HG03159 (cell line): ENCODE measurements at regions not wholly inside any gene's neighbourhood (a gene's known extent, or its start where the extent isn't known, plus 50 kb on each side); places are given as distances from the start of the nearest gene placed in this dataset.

Experiments
- ATAC-seq: cut with Tn5 transposase; IDR thresholded peaks from one replicate; pipeline ENCODE4 v1.9.1; 2021; ENCODE audit warnings: mild to moderate bottlenecking, moderate library complexity; ENCODE audit not compliant: unreplicated experiment

GRCh38 chr16:9545522-9546437 is 454.3 kb downstream of the HAPSTR1 start:
- no peak for ATAC-seq

DNA sequence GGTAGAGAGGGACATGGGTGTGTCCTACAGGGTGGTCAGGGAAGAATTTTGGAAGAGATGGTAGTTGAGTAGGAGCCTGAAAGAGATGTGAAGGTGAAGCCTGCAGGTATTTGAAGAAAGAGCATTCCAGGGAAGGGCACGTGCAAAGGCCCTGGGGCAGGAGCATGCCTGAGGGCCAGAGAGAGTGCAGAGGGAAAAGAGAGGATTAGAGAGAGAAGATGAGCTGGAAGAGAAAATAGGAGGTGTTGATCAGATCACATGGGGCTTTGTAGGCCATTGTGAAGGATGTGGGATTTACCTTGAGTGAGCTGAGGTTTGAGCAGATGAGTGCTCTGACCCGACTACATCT is 455.0 kb downstream of the HAPSTR1 start:
- no peak for ATAC-seq

DNA sequence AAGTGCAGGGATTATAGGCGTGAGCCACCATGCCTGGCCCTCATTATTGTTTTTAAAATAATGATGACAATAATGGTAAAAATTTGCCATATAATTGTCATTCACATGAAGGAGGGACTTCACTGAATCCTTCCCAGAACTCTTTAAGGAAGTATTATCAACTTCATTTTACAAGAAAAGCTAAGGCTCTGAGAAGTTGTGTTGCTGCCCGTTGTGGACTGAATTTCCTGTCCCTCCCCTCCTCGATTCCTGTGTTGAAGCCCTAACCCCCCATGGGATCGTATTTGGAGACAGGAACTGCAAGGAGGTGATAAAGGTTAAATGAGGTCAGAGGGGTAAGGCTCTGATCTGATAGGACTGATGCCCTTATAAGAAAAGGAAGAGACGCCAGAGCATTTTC is 458.0 kb downstream of the HAPSTR1 start:
- no peak for ATAC-seq

GRCh38 chr16:9555051-9555450 is 463.6 kb downstream of the HAPSTR1 start:
- ATAC-seq = no peak

- ATAC-seq = no peak
Measured at GRCh38 chr16:9556949-9557665, 465.7 kb downstream of the HAPSTR1 start.

GRCh38 chr16:9557713-9558112 is 466.3 kb downstream of the HAPSTR1 start:
- ATAC-seq = no peak

DNA sequence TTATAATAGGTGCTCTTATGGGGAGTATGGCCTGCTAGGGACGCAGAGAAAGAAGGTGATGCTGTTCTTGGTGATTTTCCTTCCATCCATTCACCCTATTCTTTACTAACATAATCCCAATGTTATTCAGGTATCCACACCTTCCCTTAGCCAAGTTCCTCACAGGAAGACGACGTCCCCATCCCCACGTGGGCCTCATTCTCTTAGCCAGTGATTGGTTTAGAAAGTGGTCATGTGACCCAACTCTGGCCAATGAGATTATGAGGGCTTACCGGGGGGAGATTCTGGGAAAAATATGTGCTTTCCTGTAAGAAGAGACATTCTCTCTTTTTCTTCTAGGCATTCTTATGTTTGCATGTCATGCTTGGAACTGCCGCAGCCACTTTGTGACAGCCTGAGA is 474.7 kb downstream of the HAPSTR1 start:
- ATAC-seq = no peak

GRCh38 chr16:9567666-9568065 is 476.2 kb downstream of the HAPSTR1 start:
- no peak for ATAC-seq

DNA sequence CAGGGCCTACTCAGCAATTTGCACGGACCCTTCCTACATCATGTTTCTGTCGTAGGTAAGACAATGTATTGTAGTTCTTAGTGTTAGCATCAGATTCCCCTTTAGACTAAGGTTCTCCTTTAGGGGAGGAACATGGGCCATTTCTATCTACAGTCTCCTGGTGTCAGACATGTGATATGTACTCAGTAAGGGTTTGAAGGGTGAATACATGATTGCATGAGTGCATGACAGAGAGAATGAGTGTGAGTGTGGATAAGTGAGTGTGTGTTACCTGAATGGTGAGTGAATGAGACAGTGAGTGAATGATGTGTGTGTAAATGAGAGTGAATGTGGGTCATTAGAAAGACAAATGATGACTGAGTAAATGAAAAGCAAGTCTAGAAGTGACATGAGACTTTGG is 476.8 kb downstream of the HAPSTR1 start:
- no peak for ATAC-seq

GRCh38 chr16:9570521-9570920 is 479.1 kb downstream of the HAPSTR1 start:
- no peak for ATAC-seq

DNA sequence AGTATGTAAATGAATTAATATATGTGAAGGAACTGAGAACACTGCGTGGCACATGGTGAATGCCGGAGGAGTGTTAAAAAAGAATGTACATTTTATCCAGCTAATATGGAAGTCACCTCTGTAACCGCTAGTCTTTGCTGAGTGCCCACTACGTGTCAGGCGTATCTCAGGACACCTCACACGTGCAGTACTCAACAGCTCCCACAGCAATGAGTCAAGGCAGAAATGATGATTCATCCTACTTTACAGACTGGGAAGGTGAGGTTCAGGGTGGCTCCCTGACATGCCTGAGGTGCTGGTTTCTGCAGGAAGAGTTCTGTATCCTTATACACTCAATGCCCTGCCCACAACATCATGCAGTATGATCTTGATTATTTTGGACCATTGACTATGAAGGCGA is 487.0 kb downstream of the HAPSTR1 start:
- ATAC-seq = no peak

GRCh38 chr16:9580025-9580424 is 488.6 kb downstream of the HAPSTR1 start:
- no peak for ATAC-seq

DNA sequence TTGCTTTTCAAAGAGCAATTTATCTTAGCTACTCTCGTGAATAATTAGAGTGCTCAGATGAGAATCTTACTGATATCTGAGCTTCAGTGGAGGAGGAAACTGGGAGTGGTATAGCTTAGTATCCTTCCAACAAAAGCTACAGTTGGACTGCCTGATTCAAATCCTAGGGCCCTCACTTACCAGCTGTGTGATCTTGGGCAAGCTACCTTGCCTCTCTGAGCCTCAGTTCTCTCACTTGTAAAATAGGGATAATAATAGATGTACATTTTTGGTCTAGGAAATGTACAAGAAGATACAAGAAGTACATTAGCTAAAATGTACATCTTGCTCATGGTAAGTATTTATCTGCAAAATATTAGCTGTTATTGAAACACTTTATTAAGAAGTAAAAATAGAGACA is 502.0 kb downstream of the HAPSTR1 start:
- no peak for ATAC-seq

GRCh38 chr16:9594047-9594446 is 502.6 kb downstream of the HAPSTR1 start:
- ATAC-seq = no peak

- no peak for ATAC-seq
Measured at GRCh38 chr16:9594946-9595345, 503.5 kb downstream of the HAPSTR1 start.

GRCh38 chr16:9595393-9595792 is 503.9 kb downstream of the HAPSTR1 start:
- ATAC-seq = no peak

DNA sequence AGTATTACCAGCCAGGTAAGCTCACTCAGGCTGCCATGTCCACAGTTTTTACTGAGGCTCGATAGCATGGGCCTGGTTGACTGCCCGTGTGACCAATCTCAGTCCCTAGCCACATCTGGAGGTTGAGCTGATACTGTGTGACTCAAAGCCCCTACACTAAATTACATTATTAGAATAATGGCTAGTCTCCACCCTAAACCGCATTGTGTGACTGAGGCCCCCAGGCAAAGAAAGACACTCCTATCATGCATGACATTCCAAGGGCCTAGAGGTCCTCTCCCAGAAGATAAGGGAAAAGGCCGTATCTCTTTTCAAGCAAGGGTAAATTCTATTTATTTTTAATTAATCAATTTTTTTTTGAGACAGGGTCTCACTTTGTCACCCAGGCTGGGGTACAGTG is 505.3 kb downstream of the HAPSTR1 start:
- ATAC-seq = no peak

GRCh38 chr16:9597967-9598730 is 506.7 kb downstream of the HAPSTR1 start:
- no peak for ATAC-seq

- ATAC-seq = no peak
Measured at GRCh38 chr16:9598731-9599083, 507.3 kb downstream of the HAPSTR1 start.

DNA sequence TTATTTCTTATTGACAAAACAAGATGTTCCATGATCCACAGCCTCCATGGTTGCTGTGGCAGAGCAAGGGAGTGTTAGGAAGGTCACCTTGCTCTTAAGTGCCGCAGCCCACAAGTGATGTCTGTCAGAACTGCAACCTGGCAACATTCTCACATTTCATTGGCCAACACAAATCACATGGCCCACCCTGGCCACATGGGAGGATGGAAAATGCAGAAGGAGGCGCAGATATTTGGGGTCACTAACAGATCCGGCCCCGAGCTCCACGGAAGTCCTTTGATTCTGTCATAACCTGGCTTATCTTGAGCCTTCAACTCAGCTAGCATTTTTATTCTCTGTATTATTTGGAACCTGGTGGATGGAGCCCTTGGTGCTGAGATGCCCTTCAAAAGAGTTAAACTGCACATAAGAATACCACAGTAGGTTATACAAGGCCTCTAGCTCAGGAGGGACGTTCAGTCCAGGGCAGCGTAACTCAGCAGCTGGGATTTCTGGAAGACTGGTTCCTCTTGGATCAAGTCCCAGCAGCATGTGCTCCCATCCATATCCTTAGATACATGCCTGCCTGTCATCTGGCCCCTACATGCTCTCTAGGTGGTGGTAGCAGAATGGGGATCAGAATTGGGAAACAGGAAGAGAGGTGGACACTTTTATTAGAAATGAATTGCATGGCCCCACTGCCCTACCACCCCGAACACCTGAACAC is 508.1 kb downstream of the HAPSTR1 start:
- ATAC-seq = no peak

DNA sequence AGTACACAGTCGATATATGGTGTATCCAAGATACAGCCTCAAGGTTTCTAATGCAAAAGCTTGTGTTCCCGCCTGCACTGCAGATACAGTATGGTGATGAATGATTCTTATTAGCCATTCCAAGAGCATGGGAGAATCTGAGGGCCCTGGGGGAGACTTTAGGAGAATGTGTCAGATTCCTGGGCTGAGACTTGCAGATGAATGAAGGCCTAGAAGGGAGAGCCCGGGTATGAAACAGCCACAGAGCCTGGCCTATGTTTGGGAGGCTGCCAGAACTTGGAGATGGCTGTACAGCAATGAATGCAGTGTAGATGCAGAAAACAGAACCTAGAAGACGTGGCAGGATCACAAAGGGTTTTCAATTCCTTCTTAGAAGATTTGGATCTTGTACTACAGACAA is 510.7 kb downstream of the HAPSTR1 start:
- no peak for ATAC-seq
